Suprapubic skin (tissue), 4 donors: ENCODE measurements at regions not wholly inside any gene's neighbourhood (a gene's known extent, or its start where the extent isn't known, plus 50 kb on each side); places are given as distances from the start of the nearest gene placed in this dataset.

ENCODE experiments used
- DNase-seq, 2 donors: peaks; one replicate each; pipeline ENCODE4 v3.0.0-alpha.2; 2019; ENCODE audit warnings: low spot score in 2 of 2
- H3K27ac ChIP-seq: fragments of 200-600 bp; sonication (generic); one replicate; pipeline ENCODE4 v1.5.1; 2019
- H3K27me3 ChIP-seq: fragments of 200-600 bp; sonication (generic); one replicate; pipeline ENCODE4 v1.5.1; 2019
- H3K36me3 ChIP-seq: fragments of 200-600 bp; sonication (generic); one replicate; pipeline ENCODE4 v1.5.1; 2019
- H3K4me1 ChIP-seq: fragments of 200-600 bp; sonication (generic); one replicate; pipeline ENCODE4 v1.5.1; 2019
- H3K4me3 ChIP-seq: fragments of 200-600 bp; sonication (generic); one replicate; pipeline ENCODE4 v1.5.1; 2019; ENCODE audit warnings: mild to moderate bottlenecking
- H3K9me3 ChIP-seq: fragments of 200-600 bp; sonication (generic); one replicate; pipeline ENCODE4 v1.5.1; 2019
- CTCF ChIP-seq, 2 donors: fragments of 200-600 bp in 1 of 2; fragments of 450-650 bp in 1 of 2; sonication (generic) in 1 of 2; IDR thresholded peaks; one replicate each; pipeline ENCODE4 v1.5.1; 2016 to 2019; ENCODE audit warnings: antibody characterized with exemption in 2 of 2, mild to moderate bottlenecking in 1 of 2, moderate library complexity in 1 of 2
- EP300 ChIP-seq: sonication (generic); formaldehyde crosslinking; IDR thresholded peaks from one replicate; pipeline ENCODE4 v1.6.1; 2017; ENCODE audit warnings: antibody characterized with exemption
- POLR2A ChIP-seq, 2 donors: fragments of 450-650 bp; IDR thresholded peaks; one replicate each; pipeline ENCODE4 v1.6.1; 2017; ENCODE audit warnings: antibody characterized with exemption in 2 of 2, mild to moderate bottlenecking in 2 of 2, moderate library complexity in 2 of 2
- POLR2AphosphoS5 ChIP-seq, 3 donors: sonication (generic); formaldehyde crosslinking; IDR thresholded peaks; one replicate each; pipeline ENCODE4 v1.6.1; 2017; ENCODE audit warnings: antibody characterized with exemption in 3 of 3
- WGBS: methylation state at CpG from one replicate; pipeline ENCODE4 v1.1.5; 2018; 5-methylcytosine and 5-hydroxymethylcytosine counted together

- H3K4me1 ChIP-seq, result no peaks in the 10 kb centered on the region
- WGBS, result 29% methylated on average over 2 of the region's 2 CpGs
Measured at GRCh38 chrX:121921258-121921657, 873.8 kb downstream of the GLUD2 start.

GRCh38 chrX:121931567-121931966, 884.2 kb downstream of the GLUD2 start:
- DNase-seq, result no peak
- H3K9me3 ChIP-seq, result no peaks in the 10 kb centered on the region
- no peaks in the 10 kb centered on the region for H3K4me1 ChIP-seq
- no peak overlapping the region for H3K4me3 ChIP-seq
- H3K36me3 ChIP-seq, result no peaks in the 10 kb centered on the region
- no peak overlapping the region for H3K27ac ChIP-seq
- TF ChIP-seq EP300 (no peak), POLR2A (IDR thresholded peaks at IDR 0.05) (no peak)
- no peaks in the 10 kb centered on the region for H3K27me3 ChIP-seq
- 78% methylated on average over 2 of the region's 2 CpGs for WGBS

More at GRCh38 chrX:121921258-121921657, 873.8 kb downstream of the GLUD2 start:
- H3K4me3 ChIP-seq, result no peak overlapping the region
- no peaks in the 10 kb centered on the region for H3K9me3 ChIP-seq
- no peaks in the 10 kb centered on the region for H3K27me3 ChIP-seq
- no peak overlapping the region for H3K27ac ChIP-seq
- no peaks in the 10 kb centered on the region for H3K36me3 ChIP-seq
- TF ChIP-seq CTCF (IDR thresholded peaks at IDR 0.05) (no peak), EP300 (no peak), POLR2AphosphoS5 (IDR thresholded peaks at IDR 0.05) (no peak), POLR2A (IDR thresholded peaks at IDR 0.05) (no peak)
- no peak for DNase-seq

GRCh38 chrX:121932688-121933087, 885.3 kb downstream of the GLUD2 start:
- 65% methylated on average over 2 of the region's 2 CpGs for WGBS
- DNase-seq, result no peak

GRCh38 chrX:121949041-121949760, 901.8 kb downstream of the GLUD2 start:
- no peak for TF ChIP-seq CTCF (IDR thresholded peaks at IDR 0.05)
- TF ChIP-seq EP300, result no peak
- no peak for TF ChIP-seq POLR2A (IDR thresholded peaks at IDR 0.05)
- no peak for TF ChIP-seq POLR2AphosphoS5 (IDR thresholded peaks at IDR 0.05)
- H3K36me3 ChIP-seq, result no peaks in the 10 kb centered on the region
- no peak overlapping the region for H3K27ac ChIP-seq
- H3K4me3 ChIP-seq, result no peak overlapping the region
- 55% methylated on average over 7 of the region's 7 CpGs for WGBS
- no peaks in the 10 kb centered on the region for H3K27me3 ChIP-seq
- H3K9me3 ChIP-seq, result no peaks in the 10 kb centered on the region
- no peak for DNase-seq
- H3K4me1 ChIP-seq, result no peaks in the 10 kb centered on the region

More at GRCh38 chrX:121932688-121933087, 885.3 kb downstream of the GLUD2 start:
- no peaks in the 10 kb centered on the region for H3K27me3 ChIP-seq
- TF ChIP-seq EP300 (no peak), POLR2AphosphoS5 (IDR thresholded peaks at IDR 0.05) (no peak), POLR2A (IDR thresholded peaks at IDR 0.05) (no peak), CTCF (IDR thresholded peaks at IDR 0.05) (no peak)
- H3K36me3 ChIP-seq, result no peaks in the 10 kb centered on the region
- H3K4me3 ChIP-seq, result no peak overlapping the region
- H3K27ac ChIP-seq, result no peak overlapping the region
- H3K4me1 ChIP-seq, result no peaks in the 10 kb centered on the region
- no peaks in the 10 kb centered on the region for H3K9me3 ChIP-seq

GRCh38 chrX:121958886-121959285, 911.5 kb downstream of the GLUD2 start:
- no peaks in the 10 kb centered on the region for H3K4me1 ChIP-seq
- no peak for TF ChIP-seq POLR2A (IDR thresholded peaks at IDR 0.05)
- no peak for TF ChIP-seq POLR2AphosphoS5 (IDR thresholded peaks at IDR 0.05)
- TF ChIP-seq EP300, result no peak
- TF ChIP-seq CTCF (IDR thresholded peaks at IDR 0.05), result no peak
- H3K36me3 ChIP-seq, result no peaks in the 10 kb centered on the region

More at GRCh38 chrX:121958886-121959285, 911.5 kb downstream of the GLUD2 start:
- H3K4me3 ChIP-seq, result no peak overlapping the region
- no peaks in the 10 kb centered on the region for H3K9me3 ChIP-seq
- H3K27me3 ChIP-seq, result no peaks in the 10 kb centered on the region
- no peak for DNase-seq
- H3K27ac ChIP-seq, result no peak overlapping the region
